Stomach (tissue), 8 donors: ENCODE measurements at regions not wholly inside any gene's neighbourhood (a gene's known extent, or its start where the extent isn't known, plus 50 kb on each side); places are given as distances from the start of the nearest gene placed in this dataset.

Experiments
- DNase-seq, 2 donors: peaks; one replicate each; pipeline versions ENCODE4 v3.0.0 to v3.0.0-alpha.2; 2013 to 2019
- H3K27ac ChIP-seq, 5 donors: fragments of 200-600 bp in 4 of 5; sonication (generic) in 4 of 5; one replicate each; pipeline ENCODE4 v1.5.1; 2013 to 2019; ENCODE audit warnings: mild to moderate bottlenecking in 1 of 5, moderate library complexity in 1 of 5
- H3K27me3 ChIP-seq, 3 donors: fragments of 200-600 bp; sonication (generic); one replicate each; pipeline ENCODE4 v1.5.1; 2017 to 2019; ENCODE audit warnings: mixed run types in 1 of 3
- H3K36me3 ChIP-seq, 4 donors: fragments of 200-600 bp; sonication (generic); 1 replicate in 3 of 4; 2 replicates in 1 of 4; pipeline ENCODE4 v1.5.1; 2016 to 2019
- H3K4me1 ChIP-seq, 4 donors: fragments of 200-600 bp; sonication (generic); one replicate each; pipeline ENCODE4 v1.5.1; 2016 to 2019
- H3K4me3 ChIP-seq, 4 donors: fragments of 200-600 bp; sonication (generic) in 3 of 4; one replicate each; pipeline ENCODE4 v1.5.1; 2016 to 2019; ENCODE audit warnings: mild to moderate bottlenecking in 1 of 4
- H3K9me3 ChIP-seq, 4 donors: fragments of 200-600 bp; sonication (generic); one replicate each; pipeline ENCODE4 v1.5.1; 2016 to 2019
- EP300 ChIP-seq: sonication (generic); formaldehyde crosslinking; IDR thresholded peaks from one replicate; pipeline ENCODE4 v1.6.1; 2017; ENCODE audit warnings: antibody characterized with exemption
- POLR2A ChIP-seq, 4 donors: fragments of 450-650 bp; IDR thresholded peaks; one replicate each; pipeline ENCODE4 v1.6.1; 2016; ENCODE audit warnings: antibody characterized with exemption in 4 of 4, control low read depth in 2 of 4, mild to moderate bottlenecking in 1 of 4, moderate library complexity in 1 of 4
- POLR2AphosphoS5 ChIP-seq, 3 donors: sonication (generic); formaldehyde crosslinking; IDR thresholded peaks; one replicate each; pipeline ENCODE4 v1.6.1; 2016; ENCODE audit warnings: antibody characterized with exemption in 3 of 3
- WGBS, 5 donors: extraction: QIAGEN DNeasy Blood & Tissue Kit in 3 of 5; methylation state at CpG; one replicate each; pipeline versions ENCODE4 v1.1.5 to v1.1.7; 2013 to 2018; 5-methylcytosine and 5-hydroxymethylcytosine counted together
- intact Hi-C: fragments of 100-400 bp; cut with DNase I; formaldehyde crosslinking; loops from one replicate; pipeline ENCODE4 v1.15.1; 2023; ENCODE audit warnings: low total_unique reads
- TF ChIP-seq, protein P1 (sequence below), 7 experiments: fragments of 450-650 bp in 4 of 7; fragments of 200-600 bp in 3 of 7; sonication (generic) in 3 of 7; IDR thresholded peaks; one replicate each; pipeline ENCODE4 v1.5.1; 2016 to 2019; ENCODE audit warnings: antibody characterized with exemption in 7 of 7, control low read depth in 2 of 7, mild to moderate bottlenecking in 1 of 7
- donor health status: healthy with polysubstance abuse.
- donor health status: Bipolar disorder and iron deficiency.
- donor health status: healthy.

DNA sequence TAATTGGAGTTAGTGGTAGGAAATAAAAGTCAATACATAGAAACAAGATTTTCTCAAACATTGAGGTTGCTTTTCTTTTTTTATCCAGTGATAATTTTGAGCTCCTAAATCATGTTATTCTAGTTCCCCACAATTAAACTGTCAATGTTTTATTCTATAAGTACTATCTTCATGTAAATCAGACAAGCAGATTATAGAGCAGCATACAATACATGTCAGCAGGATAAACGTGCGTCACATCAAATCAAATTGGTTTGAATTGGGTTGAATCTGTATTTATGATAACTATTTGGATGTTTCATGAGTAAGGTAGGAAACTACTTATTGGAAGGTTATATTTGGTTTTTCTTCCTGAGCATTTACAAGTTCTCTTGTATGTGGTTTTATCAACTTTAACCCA is 2028.7 kb downstream of the NCAM2 start:
- Histone ChIP-seq H3K27me3 (no peaks in the 10 kb centered on the region), H3K4me3 (no peak overlapping the region), H3K4me1 (no peaks in the 10 kb centered on the region), H3K27ac (no peak overlapping the region), H3K9me3 (peaks cover 0 to 9% (median 0%) of the 10 kb centered on the region in 4 donors), H3K36me3 (no peaks in the 10 kb centered on the region)
- intact Hi-C loops: no loop called here
- TF ChIP-seq POLR2AphosphoS5 (IDR thresholded peaks at IDR 0.05) (no peak), POLR2A (IDR thresholded peaks at IDR 0.05) (no peak), EP300 (no peak)
- TF ChIP-seq, protein P1, sequence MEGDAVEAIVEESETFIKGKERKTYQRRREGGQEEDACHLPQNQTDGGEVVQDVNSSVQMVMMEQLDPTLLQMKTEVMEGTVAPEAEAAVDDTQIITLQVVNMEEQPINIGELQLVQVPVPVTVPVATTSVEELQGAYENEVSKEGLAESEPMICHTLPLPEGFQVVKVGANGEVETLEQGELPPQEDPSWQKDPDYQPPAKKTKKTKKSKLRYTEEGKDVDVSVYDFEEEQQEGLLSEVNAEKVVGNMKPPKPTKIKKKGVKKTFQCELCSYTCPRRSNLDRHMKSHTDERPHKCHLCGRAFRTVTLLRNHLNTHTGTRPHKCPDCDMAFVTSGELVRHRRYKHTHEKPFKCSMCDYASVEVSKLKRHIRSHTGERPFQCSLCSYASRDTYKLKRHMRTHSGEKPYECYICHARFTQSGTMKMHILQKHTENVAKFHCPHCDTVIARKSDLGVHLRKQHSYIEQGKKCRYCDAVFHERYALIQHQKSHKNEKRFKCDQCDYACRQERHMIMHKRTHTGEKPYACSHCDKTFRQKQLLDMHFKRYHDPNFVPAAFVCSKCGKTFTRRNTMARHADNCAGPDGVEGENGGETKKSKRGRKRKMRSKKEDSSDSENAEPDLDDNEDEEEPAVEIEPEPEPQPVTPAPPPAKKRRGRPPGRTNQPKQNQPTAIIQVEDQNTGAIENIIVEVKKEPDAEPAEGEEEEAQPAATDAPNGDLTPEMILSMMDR (IDR thresholded peaks at IDR 0.05): no peak
- no peak for DNase-seq
- 85 to 91% (median 86%) methylated on average over 2 of the region's 2 CpGs for WGBS, 5 donors

GRCh38 chr21:23039846-23040245 is 2041.6 kb downstream of the NCAM2 start:
- TF ChIP-seq EP300: no peak
- TF ChIP-seq, protein P1 (IDR thresholded peaks at IDR 0.05): no peak
- peaks cover 0 to 6% (median 3%) of the 10 kb centered on the region in 4 donors for H3K9me3 ChIP-seq
- no peak for DNase-seq
- H3K27ac ChIP-seq: no peak overlapping the region
- H3K27me3 ChIP-seq: no peaks in the 10 kb centered on the region
- intact Hi-C loops: no loop called here
- no peaks in the 10 kb centered on the region for H3K4me1 ChIP-seq
- H3K4me3 ChIP-seq: no peak overlapping the region
- no peaks in the 10 kb centered on the region for H3K36me3 ChIP-seq
- 38 to 80% (median 64%) methylated on average over 7 of the region's 7 CpGs for WGBS, 5 donors

GRCh38 chr21:23045955-23046354 is 2047.7 kb downstream of the NCAM2 start:
- H3K27me3 ChIP-seq: no peaks in the 10 kb centered on the region
- peaks cover 0 to 6% (median 3%) of the 10 kb centered on the region in 4 donors for H3K9me3 ChIP-seq
- H3K36me3 ChIP-seq: no peaks in the 10 kb centered on the region
- H3K4me3 ChIP-seq: no peak overlapping the region
- DNase-seq: no peak
- WGBS, 5 donors: 21 to 61% (median 41%) methylated on average over 1 of the region's 1 CpG
- H3K27ac ChIP-seq: no peak overlapping the region
- intact Hi-C loops: no loop called here
- H3K4me1 ChIP-seq: no peaks in the 10 kb centered on the region
- TF ChIP-seq, protein P1 (IDR thresholded peaks at IDR 0.05): no peak
- TF ChIP-seq POLR2A (IDR thresholded peaks at IDR 0.05) (no peak), POLR2AphosphoS5 (IDR thresholded peaks at IDR 0.05) (no peak), EP300 (no peak)

GRCh38 chr21:23067672-23068071 is 2069.5 kb downstream of the NCAM2 start:
- TF ChIP-seq EP300: no peak
- TF ChIP-seq POLR2A (IDR thresholded peaks at IDR 0.05): no peak
- TF ChIP-seq, protein P1 (IDR thresholded peaks at IDR 0.05): no peak
- TF ChIP-seq POLR2AphosphoS5 (IDR thresholded peaks at IDR 0.05): no peak
- Histone ChIP-seq H3K36me3 (no peaks in the 10 kb centered on the region), H3K9me3 (peaks cover 0 to 26% (median 3%) of the 10 kb centered on the region in 4 donors), H3K27ac (no peak overlapping the region), H3K4me3 (no peak overlapping the region), H3K4me1 (no peaks in the 10 kb centered on the region), H3K27me3 (no peaks in the 10 kb centered on the region)
- 0% methylated on average over 2 of the region's 2 CpGs for WGBS, 5 donors
- intact Hi-C loops: no loop called here
- DNase-seq: no peak
